GM12878 (cell line): ENCODE measurements at regions not wholly inside any gene's neighbourhood (a gene's known extent, or its start where the extent isn't known, plus 50 kb on each side); places are given as distances from the start of the nearest gene placed in this dataset.

ENCODE experiments used
- ATAC-seq: fragments of 200-7000 bp; cut with Tn5 transposase; 3 replicates; pipeline ENCODE4 v1.9.1; 2020; ENCODE audit warnings: mild to moderate bottlenecking, moderate library complexity
- BruUV-seq: library from RNA; stranded (reverse); fragments of 400-500 nt; replicated peaks from 2 replicates; lab custom pipeline; 2021; lab: Mats Ljungman, UMichigan
- CTCF ChIA-PET: fragments of 300-600 bp; sonication (Branson Sonifier 250); formaldehyde crosslinking; extraction: SDS; loops from one replicate; lab custom pipeline; 2021; ENCODE audit warnings: inconsistent platforms; lab: Yijun Ruan, JAX
- POLR2A ChIA-PET: fragments of 350-600 bp; formaldehyde crosslinking; extraction: SDS; loops from one replicate; lab custom pipeline; 2021; ENCODE audit warnings: inconsistent platforms; lab: Charles Lee
- RAD21 ChIA-PET: fragments of 300-600 bp; sonication (Branson Sonifier 250); formaldehyde crosslinking; loops from one replicate; lab custom pipeline; 2023; ENCODE audit warnings: antibody characterized with exemption; ENCODE audit not compliant: unreplicated experiment; lab: Charles Lee
- SMC1A ChIA-PET: fragments of 300-600 bp; sonication (Branson Sonifier 250); formaldehyde crosslinking; loops from one replicate; lab custom pipeline; 2023; ENCODE audit not compliant: unreplicated experiment, uncharacterized antibody; lab: Charles Lee
- DNase-seq: peaks from one replicate; pipeline ENCODE4 v3.0.0-alpha.2; 2011; ENCODE audit warnings: low read depth, low spot score
- FAIRE-seq: peaks from 3 replicates; lab custom pipeline; 2011; peaks lifted over from hg19 to GRCh38; lab: Jason Lieb, UNC
- H2AFZ ChIP-seq: 2 replicates; pipeline ENCODE4 v1.6.0; 2011; ENCODE audit warnings: low read depth, low read length, control low read depth; ENCODE audit not compliant: control insufficient read depth
- H3K27ac ChIP-seq: 2 replicates; pipeline ENCODE4 v1.5.1; 2011; ENCODE audit warnings: control low read depth; ENCODE audit not compliant: control insufficient read depth, insufficient read depth
- H3K27me3 ChIP-seq, 2 experiments: replicated peaks in 1 of 2; 2 replicates each; pipeline versions ENCODE4 v1.6.0 to v1.6.1; 2011; ENCODE audit warnings: low read length in 1 of 2; ENCODE audit not compliant: control insufficient read depth in 2 of 2, insufficient read depth in 2 of 2
- H3K36me3 ChIP-seq, 2 experiments: 2 replicates each; pipeline ENCODE4 v1.5.1; 2011; ENCODE audit warnings: low read length in 1 of 2; ENCODE audit not compliant: control insufficient read depth in 2 of 2, insufficient read depth in 2 of 2
- H3K4me1 ChIP-seq: 2 replicates; pipeline ENCODE4 v1.6.1; 2011; ENCODE audit warnings: mild to moderate bottlenecking, low read length, moderate library complexity, mixed read lengths; ENCODE audit not compliant: control insufficient read depth, insufficient read depth
- H3K4me2 ChIP-seq: 2 replicates; pipeline ENCODE4 v1.6.0; 2011; ENCODE audit warnings: control low read depth; ENCODE audit not compliant: control insufficient read depth, insufficient read depth
- H3K4me3 ChIP-seq: fragments of 200-600 bp; sonication (generic); 2 replicates; pipeline ENCODE4 v1.5.1; 2016
- H3K79me2 ChIP-seq: 2 replicates; pipeline ENCODE4 v1.6.0; 2011; ENCODE audit warnings: low read length; ENCODE audit not compliant: control insufficient read depth, insufficient read depth
- H3K9ac ChIP-seq: 2 replicates; pipeline ENCODE4 v1.8.0; 2011; ENCODE audit warnings: low read length, control low read depth, mixed read lengths; ENCODE audit not compliant: control insufficient read depth, insufficient read depth
- H3K9me3 ChIP-seq: replicated peaks from 3 replicates; pipeline ENCODE4 v1.5.1; 2011; ENCODE audit warnings: mild to moderate bottlenecking, low read length; ENCODE audit not compliant: control insufficient read depth, insufficient read depth
- H4K20me1 ChIP-seq: 2 replicates; pipeline ENCODE4 v1.6.0; 2011; ENCODE audit not compliant: control insufficient read depth, insufficient read depth
- BCLAF1 ChIP-seq: fragments of 450-650 bp; IDR thresholded peaks from 2 replicates; pipeline ENCODE4 v1.6.1; 2017; ENCODE audit warnings: antibody characterized with exemption, mild to moderate bottlenecking, moderate library complexity
- BMI1 ChIP-seq: fragments of 450-650 bp; IDR thresholded peaks from 2 replicates; pipeline ENCODE4 v1.6.1; 2016; ENCODE audit warnings: mild to moderate bottlenecking, moderate library complexity, borderline replicate concordance
- CHD2 ChIP-seq: IDR thresholded peaks from 2 replicates; pipeline ENCODE4 v1.6.1; 2011; ENCODE audit warnings: low read depth, low read length, improper control_type of control experiment, borderline replicate concordance
- CUX1 ChIP-seq: IDR thresholded peaks from 2 replicates; pipeline ENCODE4 v1.6.1; 2012; ENCODE audit warnings: improper control_type of control experiment, low read depth, low read length; ENCODE audit not compliant: insufficient replicate concordance
- ETV6 ChIP-seq, 2 experiments: fragments of 450-650 bp in 1 of 2; IDR thresholded peaks in 1 of 2; conservative IDR thresholded peaks in 1 of 2; 2 replicates each; pipeline ENCODE4 v1.6.1; 2014; ENCODE audit warnings: antibody characterized with exemption in 1 of 2, borderline replicate concordance in 1 of 2, low read depth in 1 of 2, mild to moderate bottlenecking in 1 of 2, moderate library complexity in 1 of 2
- EZH2 ChIP-seq: IDR thresholded peaks from 2 replicates; pipeline ENCODE4 v1.6.1; 2012; ENCODE audit warnings: low read depth, mild to moderate bottlenecking, control low read depth, inconsistent platforms, low read length, borderline replicate concordance; ENCODE audit not compliant: control insufficient read depth
- FOXM1 ChIP-seq: IDR thresholded peaks from 2 replicates; pipeline ENCODE4 v1.6.1; 2012; ENCODE audit warnings: low read depth, mild to moderate bottlenecking, inconsistent platforms, low read length, moderate library complexity
- HSF1 ChIP-seq: fragments of 150-350 bp; IDR thresholded peaks from 2 replicates; pipeline ENCODE4 v1.6.1; 2014; ENCODE audit warnings: mild to moderate bottlenecking, low read depth, low read length
- POU2F2 ChIP-seq: IDR thresholded peaks from 3 replicates; pipeline ENCODE4 v1.6.1; 2011; ENCODE audit warnings: low read depth, mild to moderate bottlenecking, low read length, borderline replicate concordance
- SMARCA5 ChIP-seq: fragments of 450-650 bp; IDR thresholded peaks from 2 replicates; pipeline ENCODE4 v1.6.1; 2017; ENCODE audit warnings: mild to moderate bottlenecking
- SREBF2 ChIP-seq: IDR thresholded peaks from 2 replicates; pipeline ENCODE4 v1.6.1; 2012; ENCODE audit warnings: mild to moderate bottlenecking, low read length
- TCF3 ChIP-seq: IDR thresholded peaks from 2 replicates; pipeline ENCODE4 v1.6.1; 2012; ENCODE audit warnings: low read depth, mild to moderate bottlenecking, low read length, borderline replicate concordance; ENCODE audit not compliant: insufficient read depth
- ZNF384 ChIP-seq: IDR thresholded peaks from 2 replicates; pipeline ENCODE4 v1.6.1; 2012; ENCODE audit warnings: low read depth, mild to moderate bottlenecking, low read length, improper control_type of control experiment, borderline replicate concordance
- WGBS: methylation state at CpG from one replicate; pipeline ENCODE4 v1.1.6; 2016; ENCODE audit warnings: low lambda C conversion rate; ENCODE audit not compliant: insufficient replicate concordance, insufficient coverage; ENCODE audit errors: missing lambda C conversion rate; 5-methylcytosine and 5-hydroxymethylcytosine counted together
- in situ Hi-C: fragments of 300-500 bp; cut with MboI; formaldehyde crosslinking; loops from 9 replicates; pipeline ENCODE4 v1.14.3; 2018; ENCODE audit warnings: mixed read lengths
- intact Hi-C: fragments of 100-400 bp; cut with micrococcal nuclease; formaldehyde crosslinking; loops from one replicate; pipeline ENCODE4 v1.14.2; 2022; ENCODE audit not compliant: unreplicated experiment

- DNase-seq (no peak), FAIRE-seq (no peak), ATAC-seq (no peak)
- intact Hi-C loops: no loop called here
- TF ChIP-seq CHD2: no peak
- TF ChIP-seq BMI1: no peak
- TF ChIP-seq CUX1: no peak
- no peak for TF ChIP-seq EZH2
- no peak for TF ChIP-seq TCF3
- no peak for TF ChIP-seq SMARCA5
- no peak for TF ChIP-seq SREBF2
- no peak for TF ChIP-seq HSF1
- TF ChIP-seq ZNF384: no peak
- TF ChIP-seq FOXM1: no peak
- TF ChIP-seq POU2F2: no peak
- no peak for TF ChIP-seq BCLAF1
- TF ChIP-seq ETV6 (conservative IDR thresholded peaks at IDR 0.05 in 1 of 2, IDR thresholded peaks at IDR 0.05 in 1 of 2; ENCODE audit: borderline replicate concordance in 1 of 2, low read depth in 1 of 2): no peak
- no peaks in the 10 kb centered on the region for H3K36me3 ChIP-seq
- no peaks in the 10 kb centered on the region for H3K79me2 ChIP-seq
- no peak overlapping the region for H2AFZ ChIP-seq
- H3K27me3 ChIP-seq: no peaks in the 10 kb centered on the region
- in situ Hi-C loops: no loop called here
- no peak overlapping the region for H3K4me3 ChIP-seq
- no peak overlapping the region for H3K4me2 ChIP-seq
- RAD21 ChIA-PET: no interaction called here
- POLR2A ChIA-PET: no interaction called here
- BruUV-seq: no TSS peak
- no peaks in the 10 kb centered on the region for H4K20me1 ChIP-seq
- H3K4me1 ChIP-seq: no peaks in the 10 kb centered on the region
- no peak overlapping the region for H3K27ac ChIP-seq
- WGBS: 56% methylated on average over 6 of the region's 6 CpGs
- H3K9ac ChIP-seq: no peak overlapping the region
- SMC1A ChIA-PET: no interaction called here
- CTCF ChIA-PET: interaction anchor here (1.1 kb wide), 1 partner anchor 28 kb away, joined by 3 read pairs; no protein-coding TSS in a partner anchor
- H3K9me3 ChIP-seq: no peaks in the 10 kb centered on the region
These were observed 125.2 kb upstream of the OBI1 start for GRCh38 chr13:78784014-78784750.
